NCI-H187 treated with DMSO at 0.1 percent for 48 hours (cell line): ENCODE measurements at regions not wholly inside any gene's neighbourhood (a gene's known extent, or its start where the extent isn't known, plus 50 kb on each side); places are given as distances from the start of the nearest gene placed in this dataset.

Source experiments
- DNase-seq: peaks from one replicate; lab custom pipeline; 2025; lab: John Stamatoyannopoulos, UW

DNA sequence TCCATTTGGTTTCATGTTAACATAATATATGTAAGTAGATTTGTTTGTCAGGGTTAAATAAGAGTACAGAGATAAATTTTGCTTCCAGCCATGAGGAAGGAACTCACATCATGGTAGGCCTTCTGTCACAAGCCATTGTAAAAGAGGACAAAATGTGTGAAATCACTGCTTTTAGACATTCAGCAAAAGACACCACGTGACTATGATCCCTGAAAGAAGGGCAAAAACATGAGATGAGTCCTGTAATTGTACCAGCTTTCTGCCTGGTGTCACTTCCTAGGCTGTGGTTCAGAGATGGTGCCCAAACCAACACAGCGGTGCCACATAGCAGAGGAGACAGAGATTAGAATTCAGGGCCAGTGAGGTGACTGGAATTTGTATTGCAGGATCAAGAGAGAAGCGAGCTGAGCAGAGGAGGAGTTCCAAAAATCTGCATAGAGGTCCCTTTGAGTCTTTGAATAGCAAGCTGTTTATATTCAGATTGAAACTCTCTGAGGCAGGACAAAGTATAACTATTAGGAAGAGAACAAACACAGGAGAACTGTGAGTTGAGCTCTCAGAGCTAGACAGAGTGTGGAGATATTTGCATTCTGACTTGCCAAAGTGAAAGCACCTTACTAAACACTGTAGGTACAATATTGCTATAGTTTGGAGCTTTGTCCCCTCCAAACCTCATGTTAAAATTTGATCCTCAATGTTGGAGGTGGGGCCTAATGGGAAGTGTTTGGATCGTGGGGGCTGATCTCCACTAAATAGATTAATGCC lies 52.6 kb upstream of the PDE7B start:
- no peak for DNase-seq
